Loucy (cell line): ENCODE measurements at regions not wholly inside any gene's neighbourhood (a gene's known extent, or its start where the extent isn't known, plus 50 kb on each side); places are given as distances from the start of the nearest gene placed in this dataset.

Experiments
- H2AFZ ChIP-seq: fragments of 200-600 bp; sonication (generic); 2 replicates; pipeline ENCODE4 v1.6.0; 2016; ENCODE audit warnings: antibody characterized with exemption, mild to moderate bottlenecking, low read length, moderate library complexity
- H3F3A ChIP-seq: fragments of 200-600 bp; 2 replicates; pipeline ENCODE4 v1.6.0; 2016; ENCODE audit warnings: antibody characterized with exemption, low read depth, mild to moderate bottlenecking
- H3K27me3 ChIP-seq: fragments of 200-600 bp; sonication (generic); 2 replicates; pipeline ENCODE4 v1.6.1; 2014; ENCODE audit warnings: low read length, mild to moderate bottlenecking; ENCODE audit not compliant: insufficient read depth, poor library complexity, severe bottlenecking
- H3K36me3 ChIP-seq: fragments of 200-600 bp; sonication (generic); 2 replicates; pipeline ENCODE4 v1.6.1; 2016; ENCODE audit warnings: low read length; ENCODE audit not compliant: insufficient read depth
- H3K4me1 ChIP-seq: fragments of 200-600 bp; sonication (generic); 2 replicates; pipeline ENCODE4 v1.5.1; 2014; ENCODE audit warnings: low read length, mild to moderate bottlenecking; ENCODE audit not compliant: insufficient read depth, poor library complexity, severe bottlenecking
- H3K4me2 ChIP-seq: fragments of 200-600 bp; sonication (generic); 2 replicates; pipeline ENCODE4 v1.6.0; 2014; ENCODE audit warnings: antibody characterized with exemption, low read length, low read depth, mild to moderate bottlenecking; ENCODE audit not compliant: poor library complexity, severe bottlenecking
- H3K4me3 ChIP-seq: fragments of 200-600 bp; sonication (generic); 2 replicates; pipeline ENCODE4 v1.5.1; 2014; ENCODE audit warnings: low read length, mild to moderate bottlenecking, mixed read lengths; ENCODE audit not compliant: poor library complexity, severe bottlenecking
- H3K79me2 ChIP-seq: fragments of 200-600 bp; sonication (generic); 2 replicates; pipeline ENCODE4 v1.6.1; 2014; ENCODE audit warnings: low read length; ENCODE audit not compliant: insufficient read depth
- H3K9ac ChIP-seq: fragments of 200-600 bp; sonication (generic); 2 replicates; pipeline ENCODE4 v1.6.0; 2014; ENCODE audit warnings: mild to moderate bottlenecking, low read depth, low read length, moderate library complexity; ENCODE audit not compliant: poor library complexity, severe bottlenecking
- H3K9me2 ChIP-seq: fragments of 200-600 bp; sonication (generic); replicated peaks from 2 replicates; pipeline ENCODE4 v1.6.1; 2016; ENCODE audit warnings: low read depth, low read length, mixed read lengths
- H3K9me3 ChIP-seq: fragments of 200-600 bp; sonication (generic); 2 replicates; pipeline ENCODE4 v1.6.1; 2014; ENCODE audit warnings: mild to moderate bottlenecking, antibody characterized with exemption, low read length, low read depth; ENCODE audit not compliant: insufficient read depth
- H4K20me1 ChIP-seq: fragments of 200-600 bp; sonication (generic); 2 replicates; pipeline ENCODE4 v1.6.0; 2014; ENCODE audit warnings: antibody characterized with exemption, low read length, mild to moderate bottlenecking; ENCODE audit not compliant: insufficient read depth, poor library complexity, severe bottlenecking
- CTCF ChIP-seq: fragments of 200-600 bp; sonication (generic); conservative IDR thresholded peaks from 2 replicates; pipeline ENCODE4 v1.5.1; 2014; ENCODE audit warnings: mild to moderate bottlenecking, antibody characterized with exemption, low read length
- EZH2phosphoT487 ChIP-seq: fragments of 200-600 bp; IDR thresholded peaks from 2 replicates; pipeline ENCODE4 v1.6.1; 2018; ENCODE audit warnings: antibody characterized with exemption, mild to moderate bottlenecking, moderate library complexity, borderline replicate concordance

DNA sequence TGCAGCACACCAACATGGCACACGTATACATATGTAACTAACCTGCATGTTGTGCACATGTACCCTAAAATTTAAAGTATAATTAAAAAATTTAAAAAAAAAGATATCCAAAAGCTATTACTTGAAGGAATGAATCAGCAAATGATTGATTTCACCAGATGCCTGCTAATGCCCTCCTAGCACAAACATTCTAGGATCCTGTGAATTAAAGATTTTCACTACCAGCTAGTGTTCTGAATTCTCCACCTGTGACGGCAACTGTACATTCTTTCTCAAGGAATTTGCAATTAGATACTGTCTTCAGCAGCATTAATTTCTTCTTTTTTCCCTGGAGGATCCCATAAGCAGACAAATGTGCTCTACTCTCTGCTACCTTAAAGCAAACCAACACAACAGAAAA lies 694.9 kb downstream of the NTRK3 start:
- Histone ChIP-seq H4K20me1 (no peaks in the 10 kb centered on the region), H3F3A (no peaks in the 10 kb centered on the region), H3K9me3 (no peaks in the 10 kb centered on the region), H3K36me3 (no peaks in the 10 kb centered on the region), H3K4me3 (no peak overlapping the region), H3K4me1 (no peaks in the 10 kb centered on the region), H3K9ac (no peak overlapping the region), H3K79me2 (no peaks in the 10 kb centered on the region), H2AFZ (no peak overlapping the region), H3K9me2 (no peaks in the 10 kb centered on the region), H3K4me2 (no peak overlapping the region), H3K27me3 (no peaks in the 10 kb centered on the region)
- TF ChIP-seq EZH2phosphoT487 (no peak), CTCF (no peak)

DNA sequence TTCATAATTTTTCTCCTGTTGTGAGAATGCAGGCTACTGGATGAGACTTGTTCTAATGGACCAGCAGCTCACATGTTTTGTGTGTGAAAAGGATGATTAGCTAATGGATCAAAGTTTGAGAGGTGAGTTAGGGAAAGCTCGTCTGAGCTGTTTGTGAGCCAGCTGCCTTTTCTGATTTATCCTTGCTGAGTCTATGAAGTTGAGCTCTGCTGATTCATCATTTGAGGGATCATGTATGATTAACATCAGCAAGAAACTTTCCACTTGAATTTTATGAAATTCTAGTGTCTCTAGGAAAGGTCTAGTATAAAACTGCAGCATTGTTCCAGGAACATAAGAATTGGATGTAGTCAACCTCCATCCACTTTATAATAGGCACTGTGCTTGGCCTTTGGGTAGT lies 698.7 kb downstream of the NTRK3 start:
- Histone ChIP-seq H3K79me2 (no peaks in the 10 kb centered on the region), H3K36me3 (no peaks in the 10 kb centered on the region), H3K4me1 (no peaks in the 10 kb centered on the region), H3K4me2 (no peak overlapping the region), H3K9me3 (no peaks in the 10 kb centered on the region), H3F3A (no peaks in the 10 kb centered on the region), H2AFZ (no peak overlapping the region), H4K20me1 (no peaks in the 10 kb centered on the region), H3K9ac (no peak overlapping the region), H3K4me3 (no peak overlapping the region), H3K27me3 (no peaks in the 10 kb centered on the region), H3K9me2 (no peaks in the 10 kb centered on the region)
- no peak for TF ChIP-seq EZH2phosphoT487
- no peak for TF ChIP-seq CTCF

GRCh38 chr15:87556886-87557285 lies 699.7 kb downstream of the NTRK3 start:
- no peaks in the 10 kb centered on the region for H3K9me3 ChIP-seq
- no peaks in the 10 kb centered on the region for H3K79me2 ChIP-seq
- H4K20me1 ChIP-seq, result no peaks in the 10 kb centered on the region
- no peaks in the 10 kb centered on the region for H3K9me2 ChIP-seq
- no peak overlapping the region for H2AFZ ChIP-seq
- TF ChIP-seq CTCF (no peak), EZH2phosphoT487 (no peak)
- no peaks in the 10 kb centered on the region for H3K4me1 ChIP-seq
- H3K4me2 ChIP-seq, result no peak overlapping the region
- H3K36me3 ChIP-seq, result no peaks in the 10 kb centered on the region
- no peak overlapping the region for H3K9ac ChIP-seq
- H3K27me3 ChIP-seq, result no peaks in the 10 kb centered on the region
- no peak overlapping the region for H3K4me3 ChIP-seq
- no peaks in the 10 kb centered on the region for H3F3A ChIP-seq
